Stimulated activated CD4-positive, alpha-beta T cell treated with anti-CD3 and anti-CD28 coated beads, Interleukin-15, amount 100 ng/mL, for 24 hours (primary cell): ENCODE measurements at regions not wholly inside any gene's neighbourhood (a gene's known extent, or its start where the extent isn't known, plus 50 kb on each side); places are given as distances from the start of the nearest gene placed in this dataset.
A peak's percentile ranks its signal among the peaks of the same experiment; 100 is the strongest.

Experiments used
- DNase-seq: peaks from one replicate; pipeline ENCODE4 v3.0.0-alpha.2; 2020

DNA sequence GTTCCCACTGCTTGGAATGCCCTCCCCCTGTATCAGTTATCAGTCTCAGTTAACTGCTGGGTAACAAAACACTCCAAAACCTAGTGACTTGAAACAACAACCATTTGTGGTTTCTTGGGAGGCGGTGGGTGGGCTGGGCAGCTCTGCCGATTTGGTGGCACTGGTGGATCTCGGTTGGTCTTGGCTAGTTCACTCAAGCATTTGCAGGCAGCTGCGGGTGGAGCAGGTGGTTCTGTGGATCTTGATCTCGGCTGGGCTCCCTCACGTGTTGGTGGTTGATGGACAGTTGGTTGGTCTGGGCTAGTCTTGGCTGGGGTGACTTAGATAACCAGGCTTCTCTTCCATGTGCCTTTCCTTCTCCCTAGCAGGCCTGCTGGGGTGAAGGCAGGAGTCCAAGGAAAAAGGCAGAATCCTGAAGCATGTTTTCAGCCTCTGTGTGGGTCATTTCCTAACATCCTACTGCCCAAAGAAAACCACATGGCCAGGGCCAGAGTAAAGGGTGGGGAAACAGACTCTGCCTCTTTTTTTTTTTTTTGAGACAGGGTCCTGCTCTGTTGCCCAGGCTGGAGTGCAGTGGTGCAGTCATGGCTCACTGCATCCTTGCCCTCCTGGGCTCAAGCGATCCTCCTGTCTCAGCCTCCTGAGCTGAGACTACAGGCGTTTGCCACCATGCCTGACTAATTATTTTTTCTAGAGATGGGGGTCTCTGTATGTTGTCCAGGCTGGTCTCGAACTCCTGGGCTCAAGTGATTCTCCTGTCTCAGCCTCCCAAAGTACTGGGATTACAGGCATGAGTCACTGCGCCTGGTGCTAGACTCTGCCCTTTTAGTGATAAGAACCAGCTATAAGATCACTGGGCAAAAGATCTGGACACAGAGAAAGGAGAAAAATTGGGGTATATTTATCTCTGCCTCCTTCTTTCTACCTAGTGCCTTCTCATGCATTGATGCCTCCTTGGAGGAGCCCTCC, 183.7 kb downstream of the RGS3 start:
- DNase-seq, result no peak

DNA sequence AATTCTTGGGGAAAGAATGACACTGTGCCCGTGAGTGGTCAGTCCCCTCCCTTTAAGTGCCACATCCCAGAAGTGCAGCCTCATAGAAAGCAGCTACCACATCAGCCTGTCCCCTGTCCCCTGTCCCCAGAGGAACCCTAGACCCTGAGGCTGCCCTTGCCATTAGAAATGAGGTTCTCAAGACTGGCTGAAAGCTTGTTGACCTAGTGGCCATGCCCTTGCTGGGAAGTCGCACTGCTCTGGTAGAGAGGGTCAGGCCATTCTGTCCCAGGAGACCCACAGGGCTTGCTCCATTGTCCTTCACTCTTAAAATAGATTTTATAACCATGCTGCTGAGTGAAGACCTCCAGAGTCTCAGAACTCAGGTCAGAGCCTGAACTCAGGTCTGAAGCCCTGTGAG, 184.5 kb downstream of the RGS3 start:
- DNase-seq, result no peak

DNA sequence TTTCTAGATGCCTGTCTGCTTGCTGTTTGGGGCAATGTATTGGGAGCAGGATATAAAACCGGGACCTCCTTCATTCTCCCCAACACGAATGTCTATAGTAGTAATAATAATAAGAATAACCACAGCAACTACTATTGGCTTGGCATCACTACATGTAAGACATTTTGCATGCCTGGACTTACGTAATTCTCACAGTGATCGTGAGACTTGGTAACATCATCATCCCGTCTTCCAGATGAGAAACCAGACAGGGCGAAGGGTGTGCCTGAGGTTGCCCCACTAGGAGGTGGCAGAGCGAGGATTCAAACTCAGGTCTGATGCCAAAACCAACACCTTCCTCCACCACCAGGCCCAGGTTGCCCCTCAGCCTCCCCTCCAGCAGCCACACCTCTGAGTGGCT, 185.1 kb downstream of the RGS3 start:
- DNase-seq, result no peak

DNA sequence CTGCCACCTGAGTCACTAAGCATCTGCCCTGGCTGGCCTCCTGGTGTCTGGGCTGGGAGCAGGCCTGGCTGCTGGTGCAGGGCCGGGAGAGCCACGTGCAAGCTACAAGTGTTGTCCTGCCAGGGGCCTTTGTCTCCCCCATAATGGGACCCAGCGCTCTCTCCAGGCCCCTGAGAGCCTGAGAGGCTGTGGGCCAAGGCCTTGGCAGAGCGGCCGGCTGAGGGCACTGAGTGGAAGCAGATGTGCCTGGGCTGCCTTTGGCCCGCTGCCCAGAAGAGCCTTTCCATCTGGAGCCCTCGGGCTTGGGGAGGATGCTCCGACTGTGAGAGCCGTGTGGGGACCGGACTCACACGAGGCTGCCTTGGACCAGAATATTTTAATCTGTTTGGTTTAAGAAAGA, 185.5 kb downstream of the RGS3 start:
- DNase-seq, result no peak

DNA sequence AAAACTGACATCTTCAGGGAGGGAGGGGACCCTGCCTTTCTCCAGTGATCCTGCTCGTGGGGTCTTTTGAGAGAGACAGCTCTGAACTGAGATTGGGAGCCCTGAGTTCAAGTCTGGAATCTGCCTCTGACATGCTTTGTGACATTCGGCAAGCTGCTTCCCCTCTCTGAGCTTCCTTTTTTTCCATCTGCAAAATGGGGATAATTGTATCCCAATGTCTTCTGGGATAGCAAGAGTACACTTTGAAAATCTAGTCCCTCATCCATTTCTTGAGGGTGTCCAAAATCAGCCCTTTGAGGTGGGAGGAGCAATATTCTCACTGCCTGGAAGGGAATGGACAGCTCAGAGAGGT, 186.3 kb downstream of the RGS3 start:
- DNase-seq, result no peak

DNA sequence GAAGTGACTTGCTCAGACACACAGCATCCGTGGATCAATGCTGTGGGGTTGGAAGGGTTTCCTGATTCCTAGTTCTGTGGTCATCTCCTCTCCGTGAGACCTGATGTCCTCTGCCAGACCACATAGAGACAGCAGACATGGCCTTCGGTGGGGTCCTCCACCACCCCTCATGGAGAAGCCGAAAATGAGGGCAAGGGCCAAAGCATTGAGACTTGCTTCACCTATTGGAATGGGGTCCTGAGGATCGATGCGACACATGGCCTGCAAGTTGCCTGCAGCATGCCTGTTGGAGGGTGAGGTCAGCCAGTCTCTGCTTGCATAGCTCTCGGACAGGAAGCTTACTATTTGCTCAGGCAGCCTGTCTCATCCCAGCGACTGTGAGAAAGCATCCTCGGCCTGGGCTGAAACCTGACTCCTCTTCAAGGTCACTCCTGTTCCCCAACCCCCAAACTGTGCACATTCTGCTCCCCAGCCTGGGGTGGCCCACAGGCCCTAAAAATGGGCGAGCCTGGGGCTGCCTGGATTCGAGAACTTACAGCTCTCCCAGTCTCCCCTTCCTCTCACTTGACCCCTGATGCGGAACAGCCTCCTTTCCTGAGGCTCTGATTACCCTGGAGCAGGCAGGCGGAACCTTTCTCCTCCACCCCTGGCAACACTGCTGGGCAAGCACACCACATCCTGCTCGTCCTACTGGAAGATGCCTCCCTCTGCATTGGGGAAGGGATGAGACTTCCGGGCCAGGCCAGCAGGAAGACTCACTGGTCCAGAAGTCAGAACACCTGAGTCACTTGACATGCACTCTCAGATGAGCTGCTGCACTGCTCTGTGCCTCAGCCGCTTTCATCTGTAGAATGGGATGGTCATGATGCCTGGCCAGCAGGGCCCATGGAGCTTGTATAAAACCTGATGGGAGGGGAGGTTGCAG, 186.9 kb downstream of the RGS3 start:
- DNase-seq, result no peak

DNA sequence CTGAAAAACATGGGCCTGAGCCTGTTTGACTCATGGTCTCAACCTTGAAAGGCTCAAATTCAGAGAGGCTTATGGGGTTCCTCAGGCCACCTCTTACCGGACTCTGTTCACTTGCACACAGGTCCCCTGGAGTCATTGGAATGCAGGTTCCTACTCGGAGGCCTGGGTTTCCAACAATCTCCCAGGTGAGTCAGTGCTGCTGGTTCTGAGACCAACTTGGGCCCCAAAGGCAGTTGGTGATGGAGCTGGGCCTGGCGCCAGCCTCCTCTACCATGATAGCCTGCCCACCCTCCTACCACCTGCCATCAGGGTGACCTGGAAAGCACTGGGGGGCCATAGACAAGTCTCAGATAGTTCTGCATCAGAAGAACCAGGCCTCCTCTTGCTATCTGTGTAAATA, 188.4 kb downstream of the RGS3 start:
- DNase-seq, result no peak

DNA sequence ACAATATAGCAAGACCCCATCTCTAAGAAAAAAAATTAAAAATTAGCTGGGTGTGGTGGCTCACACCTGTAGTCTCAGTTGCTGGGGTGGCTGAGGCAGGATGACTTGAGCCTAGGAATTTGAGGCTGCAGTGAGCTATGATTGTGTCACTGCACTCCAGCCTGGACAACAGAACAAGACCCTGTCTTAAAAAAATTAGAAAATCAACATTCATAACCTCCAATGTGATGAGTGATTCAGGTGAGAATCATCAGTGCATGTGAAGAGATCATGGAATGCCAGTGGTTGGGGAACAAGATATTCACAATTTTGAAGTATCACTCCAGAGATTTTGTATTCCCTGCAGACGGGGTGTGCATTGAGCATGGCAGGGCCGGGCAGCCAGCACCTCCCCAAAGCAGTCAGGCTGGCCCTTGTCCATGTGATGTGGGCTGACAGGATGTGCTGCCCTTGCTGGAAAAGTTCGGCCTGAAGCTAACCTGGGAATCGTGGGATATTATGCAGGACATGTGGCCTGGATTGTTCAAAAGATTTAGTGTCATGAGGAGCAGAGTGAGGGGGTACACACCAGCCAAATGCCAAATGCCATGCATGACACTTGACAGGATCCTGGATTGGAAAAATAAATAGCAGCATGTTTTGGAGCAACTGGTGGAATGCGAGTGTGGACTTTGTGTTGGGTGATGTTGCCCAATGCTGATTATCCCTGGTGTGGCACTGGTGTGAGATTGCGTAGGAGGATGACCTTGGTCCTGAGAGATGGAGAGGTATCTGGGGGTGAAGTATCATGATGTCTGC, 189.0 kb downstream of the RGS3 start:
- no peak for DNase-seq

DNA sequence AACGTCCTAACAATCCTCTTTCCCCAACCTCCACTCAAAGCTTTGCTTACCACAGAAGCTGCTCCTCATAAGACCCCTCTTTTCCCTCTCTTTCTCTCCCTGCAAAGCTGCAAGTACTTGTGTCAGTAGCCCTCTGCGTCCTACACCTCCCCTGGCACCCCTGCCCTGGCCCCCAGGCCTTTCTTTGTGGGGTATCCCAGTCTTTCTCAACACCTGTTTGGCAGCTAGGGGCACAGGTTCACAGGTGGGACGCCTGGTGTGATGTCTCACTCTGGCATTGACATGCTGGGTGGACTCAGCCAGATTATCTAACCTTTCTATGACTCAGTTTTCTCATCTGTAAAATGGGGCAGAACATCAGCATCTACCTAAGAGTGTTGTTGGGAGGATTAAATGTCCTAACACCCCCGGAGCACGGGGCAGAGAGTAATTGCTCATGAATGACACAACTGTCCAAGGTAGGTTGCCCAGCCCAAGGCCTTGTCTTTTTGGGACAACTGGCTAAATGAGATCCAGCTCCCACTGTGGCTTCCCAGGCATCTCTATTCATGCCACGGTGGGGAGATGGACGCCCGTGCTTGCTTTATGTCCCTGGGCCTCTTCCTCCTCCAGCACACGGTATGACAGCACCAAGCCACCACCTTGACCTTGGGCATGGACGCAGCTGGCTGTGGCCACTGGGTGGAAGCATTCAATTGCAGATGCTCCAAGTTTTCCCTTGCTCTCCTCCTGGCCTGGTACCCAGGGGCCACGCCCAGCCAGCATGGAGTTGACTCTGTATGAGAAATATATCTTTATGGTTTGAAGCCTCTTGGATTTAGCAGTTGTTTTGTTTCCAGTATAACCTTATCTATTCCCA, 190.4 kb downstream of the RGS3 start:
- no peak for DNase-seq

DNA sequence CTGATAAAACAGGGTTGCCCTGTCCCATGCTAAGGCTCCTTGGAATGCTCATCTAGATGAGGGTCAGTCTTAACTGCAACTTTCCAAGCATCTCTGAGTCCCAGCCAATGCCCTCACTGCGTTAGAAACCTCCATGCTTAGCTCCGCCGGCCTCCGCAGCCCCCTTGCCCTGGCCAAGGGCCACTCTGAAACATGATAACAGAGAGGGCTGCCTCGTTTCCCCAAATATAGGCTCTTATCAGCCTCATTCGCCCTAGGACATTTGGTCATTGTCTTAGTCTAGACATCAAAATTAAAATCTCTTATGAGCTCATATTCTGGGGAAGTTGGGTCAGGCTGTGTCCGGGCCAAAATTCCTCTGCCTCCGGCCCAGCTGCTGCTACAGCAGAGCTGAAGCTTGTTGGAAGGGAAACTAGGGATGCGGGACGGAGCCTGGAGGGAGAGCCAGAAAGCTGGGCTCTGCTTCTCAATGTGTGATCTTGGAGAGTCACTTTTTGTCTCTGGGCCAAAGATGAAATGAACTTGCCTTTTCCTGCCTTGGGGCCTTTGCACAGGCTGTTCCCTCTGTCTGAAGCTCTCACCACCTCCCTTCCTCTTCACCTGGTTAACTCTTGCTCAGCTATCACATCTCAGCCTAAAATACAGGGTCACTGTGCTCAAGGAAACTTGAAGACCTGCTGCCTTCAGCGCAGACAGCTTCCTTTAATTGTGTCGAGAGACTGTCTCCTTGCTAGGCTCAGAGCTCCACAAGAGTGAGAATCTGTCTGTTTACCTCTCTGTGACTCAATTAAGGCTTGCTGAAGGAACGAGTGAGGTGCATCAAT, 191.3 kb downstream of the RGS3 start:
- DNase-seq, result no peak

DNA sequence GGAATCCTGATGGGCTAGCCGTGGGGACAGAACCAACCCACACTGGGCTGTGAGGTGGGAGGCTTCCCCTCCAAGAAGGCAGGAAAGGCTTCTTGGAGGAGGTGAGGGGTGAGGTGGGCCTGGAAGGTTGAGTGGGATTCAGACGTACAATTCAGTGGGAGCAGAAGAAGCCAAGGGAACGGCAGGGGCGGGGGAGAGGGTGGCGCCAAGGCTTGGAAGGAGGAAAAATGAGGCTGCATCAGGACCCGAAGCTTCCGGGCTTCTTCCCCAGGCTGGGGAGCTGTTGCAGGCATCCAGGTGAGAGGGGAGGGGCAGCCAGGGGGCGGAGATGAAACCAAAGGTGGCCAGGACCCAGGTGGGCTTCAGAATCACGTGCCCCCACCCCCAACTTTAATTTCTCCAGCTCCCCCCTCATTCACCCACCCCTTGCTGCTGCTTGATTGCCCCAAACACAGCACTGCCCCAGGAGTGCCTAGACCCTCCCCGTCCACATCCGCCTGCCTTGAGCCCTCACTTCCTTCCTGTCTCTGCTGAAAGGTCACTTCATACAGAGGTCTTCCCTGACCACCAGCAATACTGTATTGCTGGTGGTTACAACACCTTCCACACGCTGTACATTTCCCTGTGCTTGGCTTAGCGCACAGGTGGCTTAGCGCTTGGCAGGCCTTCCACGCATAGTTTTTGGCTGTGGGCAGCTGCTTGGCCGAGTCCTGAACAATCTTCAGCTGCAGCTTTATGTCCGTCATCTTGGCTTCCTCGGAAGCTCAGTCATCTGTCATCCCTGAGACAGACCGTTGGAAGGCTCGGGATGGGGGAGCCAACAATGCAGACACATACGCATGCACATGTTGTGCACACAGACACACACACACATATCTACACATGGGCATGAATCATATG, 193.5 kb downstream of the RGS3 start:
- no peak for DNase-seq

DNA sequence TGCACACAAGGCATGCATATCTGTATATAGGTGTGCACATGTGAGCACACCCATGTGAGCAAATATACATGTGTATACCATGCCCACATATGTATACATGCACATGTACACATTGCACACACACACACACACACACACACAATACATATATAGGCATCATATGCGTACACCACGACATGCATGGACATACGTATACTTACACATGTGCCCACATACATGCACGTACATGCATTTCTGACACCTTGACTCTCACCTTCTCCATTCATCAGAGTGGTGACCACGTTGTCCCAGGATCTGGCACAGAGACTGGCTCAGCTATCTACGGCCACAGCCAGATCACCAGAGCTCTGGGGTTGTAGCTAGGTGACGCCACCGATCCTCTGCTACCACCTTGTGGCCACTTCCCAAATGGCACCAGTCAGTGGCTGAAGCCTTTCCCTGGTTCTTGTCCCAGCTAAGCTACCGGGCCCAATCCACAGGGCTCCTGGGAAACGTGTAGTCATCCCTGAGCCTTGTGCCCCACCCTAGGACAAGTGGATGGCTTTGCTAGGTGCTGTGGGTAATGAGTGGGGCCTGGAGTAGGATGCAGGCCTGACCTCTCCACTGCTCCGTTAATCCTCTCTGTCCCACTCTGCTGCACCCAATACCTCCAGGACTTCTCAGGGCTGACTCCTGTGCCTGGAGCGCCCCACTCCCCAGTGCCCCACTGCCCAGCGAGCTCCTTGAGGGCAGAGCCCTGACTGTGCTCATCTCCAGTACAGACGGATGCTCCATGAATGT, 194.4 kb downstream of the RGS3 start:
- DNase-seq, result peak; percentile 87

DNA sequence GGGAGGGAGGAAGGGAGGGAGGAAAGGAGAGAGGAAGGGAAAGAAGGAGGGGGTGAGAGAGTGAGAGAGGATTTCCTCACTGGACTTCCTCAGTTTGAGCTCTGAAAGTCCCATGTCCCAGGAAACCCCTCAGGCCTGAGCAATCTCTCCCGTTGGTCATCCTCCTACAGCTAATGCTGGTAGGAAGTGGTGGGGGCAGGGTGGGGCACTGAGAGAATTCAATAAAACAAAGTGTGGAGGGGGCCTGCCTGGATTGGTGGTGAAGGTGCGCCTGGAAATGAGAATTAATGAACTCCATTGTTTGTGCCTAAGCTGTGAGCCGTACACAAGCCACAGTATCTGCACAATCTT, 195.0 kb downstream of the RGS3 start:
- DNase-seq, result no peak

DNA sequence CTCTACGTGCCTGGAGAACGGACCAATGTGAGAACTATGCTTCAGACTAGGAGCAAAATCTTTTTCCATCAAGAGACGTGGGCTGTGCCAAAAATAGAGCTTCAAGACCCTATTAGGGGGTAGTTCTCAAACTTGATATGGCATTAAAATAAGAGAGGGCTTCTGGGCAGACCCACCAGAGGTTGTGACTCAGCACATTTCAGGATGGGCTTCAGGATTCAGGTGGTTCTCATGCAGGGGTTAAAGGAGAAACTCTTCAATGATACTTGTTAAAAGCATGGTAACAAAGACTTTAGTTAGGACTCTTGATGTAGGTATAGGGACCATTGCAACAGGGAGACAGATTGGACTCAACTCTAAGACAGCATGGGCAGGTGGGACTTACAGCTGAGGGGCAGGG, 195.5 kb downstream of the RGS3 start:
- DNase-seq, result no peak

DNA sequence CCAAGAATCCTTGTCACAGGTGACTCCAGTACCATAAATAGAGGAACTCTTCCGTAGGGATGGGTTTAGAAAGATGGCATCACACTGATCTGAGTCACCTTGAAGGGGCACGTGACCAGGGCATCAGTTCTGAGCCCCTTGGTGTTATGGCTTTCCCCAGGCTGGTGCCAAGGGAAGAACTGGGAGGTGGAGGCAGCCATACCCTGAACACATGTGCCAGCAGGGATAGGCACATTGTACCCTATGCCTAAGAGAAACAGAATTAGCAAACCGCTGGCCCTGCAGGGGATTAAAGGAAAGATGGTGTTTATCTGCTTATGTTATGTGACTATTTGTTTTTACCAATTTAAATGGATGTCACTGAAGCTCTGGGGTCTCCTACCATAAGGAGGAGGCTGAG, 196.2 kb downstream of the RGS3 start:
- no peak for DNase-seq

DNA sequence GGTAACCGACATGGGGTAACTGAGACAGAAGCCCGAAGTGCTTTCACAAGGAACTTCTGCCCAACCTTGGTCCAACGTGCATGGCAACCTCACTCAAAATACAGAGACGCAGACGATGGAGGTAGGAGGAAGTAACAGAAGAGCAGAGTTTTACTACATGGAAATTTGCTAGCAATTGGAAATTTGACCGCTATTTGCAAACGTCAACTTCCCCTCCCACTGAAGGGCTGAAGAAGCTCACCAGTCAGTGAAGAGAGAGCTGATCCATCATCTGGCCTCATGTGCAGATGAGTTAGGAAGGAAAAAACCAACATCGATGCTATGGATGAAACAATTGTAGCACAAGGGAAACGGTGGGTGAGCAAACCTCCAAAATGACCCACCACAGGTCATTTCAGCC, 196.7 kb downstream of the RGS3 start:
- DNase-seq, result no peak

DNA sequence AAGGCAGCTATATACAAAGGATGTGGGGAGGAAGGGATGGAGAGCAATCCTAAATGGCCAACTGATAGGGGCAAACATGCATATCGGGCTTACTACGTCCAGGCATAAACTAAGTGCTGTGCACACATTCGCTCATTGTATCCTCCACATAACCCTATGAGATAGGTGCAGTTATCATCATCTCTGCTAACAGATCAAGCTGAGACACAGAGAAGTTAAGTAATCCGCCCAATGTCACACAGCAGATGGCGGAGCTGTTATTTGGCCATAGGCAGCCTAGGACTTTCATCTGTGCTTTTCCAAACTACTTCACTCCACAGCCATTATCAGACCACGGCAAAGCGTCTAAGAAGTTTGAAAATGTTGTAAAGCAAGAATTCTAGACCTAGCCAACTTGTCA, 197.5 kb downstream of the RGS3 start:
- no peak for DNase-seq

DNA sequence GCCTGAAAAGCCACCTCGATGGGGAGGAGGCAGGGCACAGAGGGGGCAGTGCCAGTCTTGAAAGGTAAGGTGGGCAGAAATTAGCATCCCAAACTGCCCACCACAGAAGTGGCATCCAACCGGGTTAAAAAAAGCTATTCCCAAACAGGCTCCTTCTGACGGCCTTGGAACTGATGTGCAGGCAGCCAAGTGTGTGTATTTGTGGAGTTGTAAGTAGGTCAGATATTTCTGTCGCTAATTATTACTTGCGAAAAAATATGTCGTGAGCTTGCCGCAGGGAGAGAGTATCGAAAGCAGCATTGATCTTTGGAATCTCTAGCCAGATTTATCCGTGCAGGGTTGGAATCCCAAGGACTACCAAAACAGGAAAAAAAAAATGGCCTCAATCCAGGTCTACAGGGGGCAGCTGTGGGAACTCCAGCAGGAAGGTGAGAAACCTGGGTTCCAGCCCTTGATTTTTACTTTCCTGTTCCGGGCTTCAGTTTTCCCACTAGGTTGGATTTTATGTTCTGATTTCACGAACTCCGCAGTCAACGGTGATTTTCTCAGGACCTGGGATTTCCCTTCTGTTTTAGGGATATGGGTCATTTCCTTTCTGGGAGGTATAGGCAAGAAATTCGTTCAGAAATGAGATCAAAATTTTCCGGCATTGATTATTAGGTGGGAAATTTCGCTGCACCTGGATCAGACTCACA, 200.8 kb downstream of the RGS3 start:
- no peak for DNase-seq

DNA sequence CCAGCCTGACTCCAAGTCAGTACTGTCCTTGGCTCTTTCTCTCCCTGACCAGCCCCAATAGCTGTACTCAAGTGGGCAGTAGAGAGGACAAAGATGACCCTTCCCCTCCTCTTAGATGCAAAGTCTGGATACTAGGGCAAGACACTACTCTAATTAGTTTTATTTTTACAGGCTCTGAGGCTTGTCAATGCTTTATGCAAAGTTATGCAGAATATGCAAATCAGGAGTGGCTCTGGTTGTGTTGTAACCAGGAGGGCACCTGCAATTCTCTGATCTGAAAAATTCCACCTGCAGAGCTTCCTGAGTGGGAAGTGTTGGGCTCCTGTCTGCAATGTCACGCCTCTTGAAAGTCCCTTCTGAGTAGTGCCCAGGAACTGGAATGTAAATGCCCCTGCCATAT, 201.5 kb downstream of the RGS3 start:
- DNase-seq, result no peak
